Thyroid gland (tissue), 4 donors: ENCODE measurements at regions not wholly inside any gene's neighbourhood (a gene's known extent, or its start where the extent isn't known, plus 50 kb on each side); places are given as distances from the start of the nearest gene placed in this dataset.

ENCODE experiments used
- DNase-seq, 2 donors: peaks; one replicate each; pipeline ENCODE4 v3.0.0-alpha.2; 2019
- H3K27ac ChIP-seq, 3 donors: fragments of 200-600 bp; sonication (generic); 1 replicate in 2 of 3; 2 replicates in 1 of 3; pipeline ENCODE4 v1.5.1; 2016 to 2019; ENCODE audit warnings: mild to moderate bottlenecking in 1 of 3, moderate library complexity in 1 of 3
- H3K27me3 ChIP-seq: fragments of 200-600 bp; sonication (generic); one replicate; pipeline ENCODE4 v1.5.1; 2019
- H3K36me3 ChIP-seq, 2 donors: fragments of 200-600 bp; sonication (generic); one replicate each; pipeline ENCODE4 v1.5.1; 2016 to 2019
- H3K4me1 ChIP-seq, 2 donors: fragments of 200-600 bp; sonication (generic); one replicate each; pipeline ENCODE4 v1.5.1; 2017 to 2019
- H3K4me3 ChIP-seq, 3 donors: fragments of 200-600 bp; sonication (generic); replicated peaks in 1 of 3; 1 replicate in 2 of 3; 2 replicates in 1 of 3; pipeline ENCODE4 v1.5.1; 2016; ENCODE audit warnings: mild to moderate bottlenecking in 1 of 3
- H3K9me3 ChIP-seq: fragments of 200-600 bp; sonication (generic); one replicate; pipeline ENCODE4 v1.5.1; 2017
- POLR2A ChIP-seq, 2 donors: fragments of 450-650 bp; IDR thresholded peaks; one replicate each; pipeline ENCODE4 v1.6.1; 2017; ENCODE audit warnings: antibody characterized with exemption in 2 of 2, mild to moderate bottlenecking in 2 of 2, moderate library complexity in 1 of 2
- WGBS, 2 donors: methylation state at CpG; one replicate each; pipeline ENCODE4 v1.1.5; 2017; 5-methylcytosine and 5-hydroxymethylcytosine counted together
- intact Hi-C: fragments of 100-400 bp; cut with DNase I; formaldehyde crosslinking; loops from one replicate; pipeline ENCODE4 v1.15.1; 2023
- TF ChIP-seq, protein P1 (sequence below), 6 experiments: fragments of 200-600 bp in 3 of 6; fragments of 450-650 bp in 3 of 6; sonication (generic) in 3 of 6; IDR thresholded peaks; one replicate each; pipeline ENCODE4 v1.5.1; 2016 to 2019; ENCODE audit warnings: antibody characterized with exemption in 6 of 6, mild to moderate bottlenecking in 2 of 6, inconsistent platforms in 1 of 6, moderate library complexity in 1 of 6

DNA sequence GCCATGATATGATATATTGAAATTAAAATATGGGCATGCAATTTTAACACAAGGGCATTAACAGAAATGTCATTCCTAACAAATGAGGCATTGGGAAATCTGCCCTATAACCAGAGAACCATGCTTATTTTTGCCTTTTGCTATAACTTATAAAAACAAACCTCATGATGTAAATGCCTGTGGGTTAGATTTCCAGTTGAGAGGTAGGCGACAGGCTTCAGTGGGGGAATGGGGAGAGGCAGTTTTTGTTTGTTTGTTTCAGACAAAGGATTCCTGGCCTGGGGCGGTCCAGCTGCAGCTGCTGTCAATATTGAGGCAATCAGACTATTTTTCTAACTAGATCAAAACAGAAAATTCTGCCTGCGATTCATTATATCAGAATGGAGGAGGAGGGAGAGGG lies 490.4 kb upstream of the CFAP20DC start:
- WGBS, 2 donors = 82 to 85% methylated on average over 3 of the region's 3 CpGs
- no peak for TF ChIP-seq POLR2A (IDR thresholded peaks at IDR 0.05)
- DNase-seq = no peak
- Histone ChIP-seq H3K36me3 (no peaks in the 10 kb centered on the region), H3K4me3 (no peak overlapping the region), H3K27me3 (no peaks in the 10 kb centered on the region), H3K4me1 (no peaks in the 10 kb centered on the region), H3K27ac (no peak overlapping the region), H3K9me3 (no peaks in the 10 kb centered on the region)
- intact Hi-C loops = no loop called here

DNA sequence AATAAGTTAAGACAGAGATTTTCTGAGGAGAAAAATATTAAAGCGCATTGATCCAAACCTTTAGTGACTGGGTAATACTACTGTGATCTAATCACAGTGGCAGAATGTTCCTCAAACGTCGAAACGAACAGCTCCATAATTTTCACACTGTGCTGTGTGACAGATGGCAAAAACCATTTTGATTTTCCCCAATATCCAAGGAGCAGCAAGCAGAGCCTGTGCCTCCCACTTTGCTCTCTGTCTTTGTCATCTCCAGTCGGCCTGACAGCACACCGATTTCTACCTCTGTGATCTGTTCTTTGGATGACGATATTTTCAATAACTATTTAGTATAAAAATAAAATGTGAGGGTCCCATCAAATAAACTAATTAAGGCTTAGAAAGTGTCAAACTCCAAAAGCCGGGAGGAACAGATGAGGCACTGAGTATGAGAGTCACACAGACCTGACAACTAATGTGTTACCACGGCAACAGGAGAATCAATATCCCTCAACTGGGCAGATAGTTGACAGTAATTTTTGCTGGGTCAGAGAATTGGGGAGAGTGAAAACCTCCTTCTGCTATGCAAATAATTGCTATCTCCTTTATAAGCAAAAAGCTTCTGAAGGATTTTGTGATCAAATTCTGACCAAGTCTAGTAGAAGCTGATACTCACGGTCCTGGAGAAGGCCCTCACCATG lies 489.1 kb upstream of the CFAP20DC start:
- WGBS, 2 donors = 92 to 94% methylated on average over 10 of the region's 10 CpGs

DNA sequence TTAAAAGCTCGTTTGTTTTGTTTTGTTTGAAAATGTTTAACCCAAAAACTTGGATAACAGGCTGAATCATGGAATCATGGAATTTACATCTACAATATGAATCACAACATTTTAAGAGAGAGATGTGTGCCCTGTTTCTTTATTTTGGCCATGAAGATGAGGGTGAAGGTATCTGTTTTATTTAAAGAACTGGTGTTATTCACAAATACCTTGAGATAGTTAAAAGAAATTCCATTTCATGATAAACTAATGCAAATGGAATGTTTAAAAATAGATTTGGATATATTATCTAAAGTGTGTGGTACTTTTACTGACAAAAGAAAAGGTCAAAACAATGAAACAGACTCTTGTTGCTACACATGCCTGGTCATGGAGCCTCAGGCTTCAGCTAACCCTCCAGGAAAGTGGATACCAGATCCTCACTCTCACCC lies 486.0 kb upstream of the CFAP20DC start:
- Histone ChIP-seq H3K27ac (no peak overlapping the region), H3K4me1 (no peaks in the 10 kb centered on the region), H3K27me3 (no peaks in the 10 kb centered on the region), H3K4me3 (no peak overlapping the region), H3K9me3 (no peaks in the 10 kb centered on the region), H3K36me3 (no peaks in the 10 kb centered on the region)
- 67 to 74% methylated on average over 1 of the region's 1 CpG for WGBS, 2 donors
- DNase-seq = no peak
- intact Hi-C loops = no loop called here
- no peak for TF ChIP-seq POLR2A (IDR thresholded peaks at IDR 0.05)
- TF ChIP-seq, protein P1, sequence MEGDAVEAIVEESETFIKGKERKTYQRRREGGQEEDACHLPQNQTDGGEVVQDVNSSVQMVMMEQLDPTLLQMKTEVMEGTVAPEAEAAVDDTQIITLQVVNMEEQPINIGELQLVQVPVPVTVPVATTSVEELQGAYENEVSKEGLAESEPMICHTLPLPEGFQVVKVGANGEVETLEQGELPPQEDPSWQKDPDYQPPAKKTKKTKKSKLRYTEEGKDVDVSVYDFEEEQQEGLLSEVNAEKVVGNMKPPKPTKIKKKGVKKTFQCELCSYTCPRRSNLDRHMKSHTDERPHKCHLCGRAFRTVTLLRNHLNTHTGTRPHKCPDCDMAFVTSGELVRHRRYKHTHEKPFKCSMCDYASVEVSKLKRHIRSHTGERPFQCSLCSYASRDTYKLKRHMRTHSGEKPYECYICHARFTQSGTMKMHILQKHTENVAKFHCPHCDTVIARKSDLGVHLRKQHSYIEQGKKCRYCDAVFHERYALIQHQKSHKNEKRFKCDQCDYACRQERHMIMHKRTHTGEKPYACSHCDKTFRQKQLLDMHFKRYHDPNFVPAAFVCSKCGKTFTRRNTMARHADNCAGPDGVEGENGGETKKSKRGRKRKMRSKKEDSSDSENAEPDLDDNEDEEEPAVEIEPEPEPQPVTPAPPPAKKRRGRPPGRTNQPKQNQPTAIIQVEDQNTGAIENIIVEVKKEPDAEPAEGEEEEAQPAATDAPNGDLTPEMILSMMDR (IDR thresholded peaks at IDR 0.05) = no peak

More for the DNA sequence above, 489.1 kb upstream of the CFAP20DC start:
- DNase-seq = no peak
- H3K27me3 ChIP-seq = no peaks in the 10 kb centered on the region
- no peaks in the 10 kb centered on the region for H3K36me3 ChIP-seq
- H3K9me3 ChIP-seq = no peaks in the 10 kb centered on the region
- intact Hi-C loops = no loop called here
- TF ChIP-seq POLR2A (IDR thresholded peaks at IDR 0.05) = no peak
- TF ChIP-seq, protein P1 (IDR thresholded peaks at IDR 0.05) = no peak
- H3K4me1 ChIP-seq = no peaks in the 10 kb centered on the region
- no peak overlapping the region for H3K4me3 ChIP-seq
- H3K27ac ChIP-seq = no peak overlapping the region

DNA sequence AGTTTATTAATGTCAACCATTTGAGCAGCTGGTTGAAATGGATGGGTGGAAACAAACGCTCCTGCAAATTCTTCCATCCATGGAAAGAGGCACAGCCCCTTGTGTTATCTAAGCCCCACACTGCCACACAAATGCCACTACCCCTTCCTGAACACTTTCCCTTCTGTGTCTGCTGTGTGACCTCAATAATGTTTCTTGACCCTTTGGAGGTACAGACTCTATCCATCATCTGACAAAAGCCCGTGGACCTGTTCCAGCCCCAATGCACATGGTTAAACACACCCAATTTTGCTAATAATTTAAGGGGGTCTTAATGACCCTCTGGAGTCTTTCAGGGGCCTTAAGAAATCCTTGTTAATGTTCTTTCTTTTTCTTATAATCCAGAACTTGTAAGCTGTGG lies 482.2 kb upstream of the CFAP20DC start:
- intact Hi-C loops = no loop called here
- Histone ChIP-seq H3K4me3 (no peak overlapping the region), H3K4me1 (no peaks in the 10 kb centered on the region), H3K27ac (no peak overlapping the region), H3K27me3 (no peaks in the 10 kb centered on the region), H3K9me3 (no peaks in the 10 kb centered on the region), H3K36me3 (no peaks in the 10 kb centered on the region)
- 65 to 67% methylated on average over 2 of the region's 2 CpGs for WGBS, 2 donors
- DNase-seq = no peak
- TF ChIP-seq, protein P1 (IDR thresholded peaks at IDR 0.05) = no peak
- no peak for TF ChIP-seq POLR2A (IDR thresholded peaks at IDR 0.05)

DNA sequence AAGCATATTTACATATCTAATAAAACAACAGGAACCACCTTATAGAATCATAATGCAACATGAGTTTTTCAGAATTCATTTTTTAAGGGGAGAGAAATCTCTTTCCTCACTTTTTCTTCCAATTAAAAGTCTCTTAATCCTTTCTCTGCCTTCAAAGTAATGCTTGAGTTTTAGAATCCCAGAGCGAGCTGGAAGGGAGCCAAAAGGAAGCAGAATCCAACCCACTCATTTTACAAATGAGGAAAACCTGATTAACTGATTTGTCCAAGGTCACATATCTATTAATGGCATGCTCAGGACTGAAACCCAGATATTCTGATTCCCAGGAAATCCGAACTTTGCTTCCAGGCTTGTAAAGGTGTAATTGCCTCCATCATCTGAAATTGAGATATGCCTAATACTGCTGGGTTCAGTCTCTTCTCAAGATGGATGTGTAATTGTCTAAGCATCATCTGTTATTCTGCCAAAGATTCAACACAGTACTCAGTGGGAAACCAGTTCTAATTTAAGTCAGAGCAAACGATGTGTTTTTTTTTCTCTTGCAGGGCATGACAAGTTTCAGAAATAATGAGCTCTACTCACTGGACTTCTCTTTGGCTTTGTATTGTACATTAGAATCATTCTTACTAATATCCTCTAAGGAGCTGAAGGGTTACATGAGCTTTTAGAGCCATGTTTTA lies 481.4 kb upstream of the CFAP20DC start:
- H3K4me1 ChIP-seq = no peaks in the 10 kb centered on the region
- H3K27me3 ChIP-seq = no peaks in the 10 kb centered on the region
- H3K27ac ChIP-seq = no peak overlapping the region
- 56 to 57% methylated on average over 3 of the region's 3 CpGs for WGBS, 2 donors
- H3K36me3 ChIP-seq = no peaks in the 10 kb centered on the region
- no peaks in the 10 kb centered on the region for H3K9me3 ChIP-seq
- no peak overlapping the region for H3K4me3 ChIP-seq
- no peak for DNase-seq
- no peak for TF ChIP-seq POLR2A (IDR thresholded peaks at IDR 0.05)
- TF ChIP-seq, protein P1 (IDR thresholded peaks at IDR 0.05) = no peak
- intact Hi-C loops = no loop called here
